IPS-20b (cell line): ENCODE measurements at regions not wholly inside any gene's neighbourhood (a gene's known extent, or its start where the extent isn't known, plus 50 kb on each side); places are given as distances from the start of the nearest gene placed in this dataset.
"Not testable (repeated sequence)": the region's sequence is repeated elsewhere in the genome, so short reads cannot be mapped to it uniquely, and the experiment has no call there.

Experiments
- H3K27ac ChIP-seq: one replicate; pipeline ENCODE4 v1.5.1; 2013; ENCODE audit warnings: low read length
- H3K27me3 ChIP-seq: 2 replicates; pipeline ENCODE4 v1.6.1; 2013; ENCODE audit warnings: mild to moderate bottlenecking, low read length, inconsistent platforms; ENCODE audit not compliant: insufficient read depth
- H3K36me3 ChIP-seq: 2 replicates; pipeline ENCODE4 v1.6.1; 2013; ENCODE audit warnings: low read depth, mild to moderate bottlenecking, inconsistent platforms, low read length, moderate library complexity; ENCODE audit not compliant: insufficient read depth
- H3K4me1 ChIP-seq: 2 replicates; pipeline ENCODE4 v1.6.1; 2013; ENCODE audit warnings: mild to moderate bottlenecking, control low read depth, inconsistent platforms, low read length, moderate library complexity; ENCODE audit not compliant: insufficient read depth
- H3K4me3 ChIP-seq: 2 replicates; pipeline ENCODE4 v1.5.1; 2013; ENCODE audit warnings: mild to moderate bottlenecking, low read length, inconsistent platforms
- H3K9ac ChIP-seq: 2 replicates; pipeline ENCODE4 v1.6.1; 2013; ENCODE audit warnings: low read depth, mild to moderate bottlenecking, inconsistent platforms, low read length, moderate library complexity
- H3K9me3 ChIP-seq: 2 replicates; pipeline ENCODE4 v1.6.1; 2013; ENCODE audit warnings: mild to moderate bottlenecking, low read depth, low read length, inconsistent platforms; ENCODE audit not compliant: insufficient read depth

DNA sequence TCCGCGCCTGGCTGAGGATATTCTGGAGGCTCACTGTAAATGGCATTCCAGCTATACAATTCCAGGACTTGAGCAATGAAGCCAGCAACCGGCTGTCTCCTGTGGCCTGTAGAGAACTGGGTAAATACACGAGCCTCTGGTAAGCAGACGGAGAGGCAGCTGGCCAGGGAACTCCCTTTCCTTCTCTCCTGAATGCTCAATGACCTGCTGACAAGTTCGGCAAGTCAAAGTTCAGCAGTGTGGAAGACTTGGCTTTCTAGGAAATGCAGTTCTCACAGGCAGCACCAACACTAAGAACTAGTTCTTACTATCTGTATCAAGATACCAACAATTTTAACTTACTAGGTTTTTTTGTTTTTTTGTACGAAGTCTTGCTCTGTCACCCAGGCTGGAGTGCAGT lies 232.1 kb upstream of the NUPR2 start:
- H3K27ac ChIP-seq, H3K36me3 ChIP-seq, H3K4me1 ChIP-seq, H3K4me3 ChIP-seq, H3K9ac ChIP-seq, H3K27me3 ChIP-seq: not testable (repeated sequence)
- H3K9me3 ChIP-seq = peaks cover 38% of the 10 kb centered on the region

DNA sequence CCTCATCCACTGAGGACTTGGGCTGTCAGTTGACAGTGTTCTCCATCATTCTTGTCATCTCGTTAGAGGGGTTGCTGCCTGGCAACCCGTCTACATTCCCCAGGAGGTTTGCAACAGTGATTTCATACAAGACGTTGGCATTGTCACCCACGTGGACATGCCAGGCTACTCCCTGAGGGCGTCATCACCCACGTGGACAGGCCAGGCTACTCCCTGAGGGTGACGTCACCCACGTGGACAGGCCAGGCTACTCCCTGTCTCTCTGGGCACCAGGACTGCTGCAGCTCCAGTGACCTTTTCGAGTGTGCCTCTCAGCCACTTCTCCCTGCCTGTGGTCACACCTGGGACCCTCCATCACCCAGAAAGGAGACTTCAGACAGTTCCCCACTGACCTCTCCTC lies 212.1 kb upstream of the NUPR2 start:
- not testable (repeated sequence) for H3K27ac ChIP-seq, H3K27me3 ChIP-seq, H3K4me1 ChIP-seq, H3K9ac ChIP-seq, H3K36me3 ChIP-seq, H3K4me3 ChIP-seq
- H3K9me3 ChIP-seq = peaks cover 39% of the 10 kb centered on the region

DNA sequence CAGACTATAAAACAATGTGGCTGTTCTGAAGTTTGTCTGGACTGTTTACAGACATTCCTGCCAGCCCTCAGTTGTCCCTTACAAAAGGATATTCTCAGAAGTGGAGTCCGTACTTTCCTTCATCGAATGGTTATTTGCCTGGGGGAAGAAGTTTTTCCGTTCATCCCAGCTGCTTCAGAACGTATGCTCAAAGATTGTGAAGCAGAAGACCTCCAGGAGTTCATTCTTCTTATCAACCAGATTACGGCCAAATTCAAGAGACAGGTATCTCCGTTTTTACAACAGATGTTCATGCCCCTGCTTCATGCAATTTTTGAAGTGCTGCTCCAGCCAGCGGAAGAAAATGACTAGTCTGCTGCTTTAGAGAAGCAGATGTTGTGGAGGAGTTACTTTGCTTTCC lies 174.3 kb upstream of the NUPR2 start:
- Histone ChIP-seq H3K27ac (no peak overlapping the region), H3K4me1 (no peaks in the 10 kb centered on the region), H3K9me3 (peaks cover 77% of the 10 kb centered on the region), H3K36me3 (no peaks in the 10 kb centered on the region), H3K9ac (no peak overlapping the region), H3K27me3 (no peaks in the 10 kb centered on the region), H3K4me3 (no peak overlapping the region)

DNA sequence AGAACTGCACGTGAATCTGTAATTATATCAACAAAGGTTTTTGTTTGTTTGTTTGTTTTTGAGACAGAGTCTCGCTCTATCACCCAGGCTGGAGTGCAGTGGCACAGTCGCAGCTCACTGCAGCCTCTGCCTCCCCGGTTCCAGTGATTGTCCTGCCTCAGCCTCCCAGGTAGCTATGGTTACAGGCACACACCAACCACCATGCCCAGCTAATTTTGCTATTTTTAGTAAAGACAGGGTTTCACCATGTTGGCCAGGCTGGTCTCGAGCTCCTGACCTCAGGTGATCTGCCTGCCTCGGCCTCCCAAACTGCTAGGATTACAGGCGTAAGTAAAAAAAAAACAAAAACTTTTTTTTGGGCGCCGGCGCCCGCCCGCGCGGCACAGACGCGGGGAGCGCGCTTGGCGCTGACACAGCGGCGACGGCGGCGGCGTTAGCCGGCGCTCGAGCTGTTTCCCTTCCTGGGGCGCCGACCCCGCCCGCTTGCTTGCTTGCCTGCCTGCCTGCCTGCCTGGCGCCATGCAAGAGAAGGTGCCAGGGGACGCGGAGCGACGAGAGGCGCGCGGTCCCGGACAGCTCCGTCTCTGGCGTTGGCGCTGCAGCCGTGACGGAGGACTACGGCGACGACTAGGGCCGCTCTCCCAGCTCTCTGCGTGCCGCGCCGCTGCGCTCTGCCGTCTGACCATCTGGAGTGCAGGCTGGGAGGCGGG lies 171.4 kb upstream of the NUPR2 start:
- Histone ChIP-seq H3K36me3 (no peaks in the 10 kb centered on the region), H3K4me1 (no peaks in the 10 kb centered on the region), H3K9ac (no peak overlapping the region), H3K4me3 (no peak overlapping the region), H3K9me3 (peaks cover 82% of the 10 kb centered on the region), H3K27me3 (no peaks in the 10 kb centered on the region), H3K27ac (no peak overlapping the region)

DNA sequence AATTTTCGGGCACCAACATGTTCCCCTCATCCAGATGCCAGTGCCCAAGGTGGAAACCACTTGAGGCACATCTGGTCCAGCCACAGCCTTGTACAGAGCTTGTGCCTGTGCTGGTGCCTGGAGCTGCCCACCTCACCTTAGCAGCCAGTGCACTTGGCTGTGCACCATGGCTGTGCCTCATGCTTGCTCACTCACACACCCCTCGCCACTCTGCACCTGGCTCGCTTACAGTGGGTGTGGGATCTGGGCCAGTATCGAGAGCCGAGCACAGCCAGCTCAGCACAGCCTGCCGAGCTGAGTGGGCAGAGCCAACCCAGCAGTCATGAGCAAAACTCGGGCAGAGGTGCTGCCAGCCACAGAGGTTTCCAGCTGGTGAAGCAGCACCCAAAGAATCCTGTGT lies 139.9 kb upstream of the NUPR2 start:
- Histone ChIP-seq H3K9me3 (peaks cover 91% of the 10 kb centered on the region), H3K36me3 (no peaks in the 10 kb centered on the region), H3K27ac (no peak overlapping the region), H3K27me3 (no peaks in the 10 kb centered on the region), H3K4me1 (no peaks in the 10 kb centered on the region), H3K4me3 (no peak overlapping the region), H3K9ac (no peak overlapping the region)

DNA sequence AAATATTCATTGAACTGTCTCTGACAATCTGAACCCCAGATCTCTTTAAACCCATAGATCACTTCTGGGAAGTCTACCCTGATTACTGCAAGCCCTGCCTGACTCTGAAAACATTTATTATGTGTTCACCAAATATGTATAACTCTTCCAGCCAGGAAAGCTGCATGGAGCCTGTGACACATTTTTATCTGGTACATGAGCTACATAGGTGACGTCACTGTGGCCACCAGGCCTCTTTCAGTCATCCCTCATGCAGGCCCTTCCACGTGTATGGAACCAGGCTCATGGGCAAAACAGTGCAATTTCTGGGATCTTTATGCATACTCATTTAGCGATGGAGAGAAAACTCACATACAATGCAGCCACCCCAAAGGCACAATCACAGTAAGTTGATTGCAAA lies 133.9 kb upstream of the NUPR2 start:
- Histone ChIP-seq H3K9ac (no peak overlapping the region), H3K4me3 (no peak overlapping the region), H3K27me3 (no peaks in the 10 kb centered on the region), H3K27ac (no peak overlapping the region), H3K9me3 (peaks cover 93% of the 10 kb centered on the region), H3K4me1 (no peaks in the 10 kb centered on the region), H3K36me3 (no peaks in the 10 kb centered on the region)

DNA sequence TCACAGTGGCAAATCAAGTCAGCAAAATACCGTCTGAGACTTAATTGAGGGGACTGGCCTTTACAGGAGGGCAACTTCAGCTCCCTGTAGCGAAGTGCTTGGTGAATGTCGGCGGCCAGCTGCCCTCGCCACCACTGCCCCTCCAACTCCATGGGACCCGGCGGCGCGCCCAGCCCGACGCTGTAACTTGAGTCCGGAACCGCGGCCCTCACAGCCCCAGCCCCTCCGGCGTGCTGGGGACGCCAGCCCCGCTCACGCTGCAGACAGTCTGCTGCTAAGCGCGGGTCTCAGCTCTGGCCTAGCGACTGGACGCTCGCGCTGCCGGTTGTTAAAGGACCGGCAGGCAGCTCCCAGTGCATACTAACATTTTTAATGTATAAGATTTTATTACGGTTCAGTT lies 113.4 kb upstream of the NUPR2 start:
- Histone ChIP-seq H3K36me3 (no peaks in the 10 kb centered on the region), H3K27me3 (no peaks in the 10 kb centered on the region), H3K4me3 (no peak overlapping the region), H3K9me3 (peaks cover 94% of the 10 kb centered on the region), H3K9ac (no peak overlapping the region), H3K4me1 (no peaks in the 10 kb centered on the region), H3K27ac (no peak overlapping the region)

DNA sequence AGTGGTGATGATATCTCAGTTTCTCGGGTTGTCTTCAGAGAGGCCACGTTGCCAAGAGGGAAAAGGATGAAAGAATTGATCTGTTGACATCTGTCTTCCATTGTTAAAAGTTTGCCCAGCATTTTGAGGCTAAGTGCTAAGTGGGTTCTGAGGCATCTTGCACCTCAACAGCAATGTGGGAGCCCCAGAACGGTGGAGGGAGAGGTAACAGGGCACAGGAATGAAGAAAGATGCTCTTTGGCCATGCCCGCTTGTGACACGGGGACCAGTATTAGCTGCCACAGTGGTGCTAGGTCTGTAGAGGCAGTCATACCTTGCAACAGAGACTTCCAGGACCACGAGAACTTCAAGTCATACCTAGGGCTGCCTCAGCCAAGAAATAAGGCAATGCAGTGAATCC lies 106.6 kb upstream of the NUPR2 start:
- no peaks in the 10 kb centered on the region for H3K36me3 ChIP-seq
- H3K4me1 ChIP-seq = no peaks in the 10 kb centered on the region
- no peak overlapping the region for H3K27ac ChIP-seq
- H3K9me3 ChIP-seq = peaks cover 97% of the 10 kb centered on the region
- no peak overlapping the region for H3K9ac ChIP-seq
- no peak overlapping the region for H3K4me3 ChIP-seq
- no peaks in the 10 kb centered on the region for H3K27me3 ChIP-seq

DNA sequence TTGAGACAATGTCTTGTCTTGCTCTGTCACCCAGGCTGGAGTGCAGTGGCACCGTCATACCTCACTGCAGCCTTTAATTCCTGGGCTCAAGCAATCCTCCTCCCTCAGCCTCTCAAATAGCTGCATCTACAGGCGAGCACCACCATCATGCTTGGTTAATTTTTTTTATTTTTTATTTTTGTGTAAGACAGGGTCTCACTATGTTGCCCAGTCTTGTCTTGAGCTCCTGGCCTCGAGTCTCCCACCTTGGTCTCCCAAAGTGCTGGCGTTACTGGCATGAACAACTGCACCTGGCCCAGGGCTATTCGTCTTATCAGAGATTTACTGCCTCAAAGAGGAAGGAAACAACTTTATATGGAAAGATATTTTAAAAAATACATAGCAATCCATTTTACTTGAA lies 102.8 kb upstream of the NUPR2 start:
- Histone ChIP-seq H3K4me1 (no peaks in the 10 kb centered on the region), H3K27me3 (no peaks in the 10 kb centered on the region), H3K36me3 (no peaks in the 10 kb centered on the region), H3K9ac (no peak overlapping the region), H3K4me3 (no peak overlapping the region), H3K27ac (no peak overlapping the region), H3K9me3 (peaks cover 96% of the 10 kb centered on the region)

DNA sequence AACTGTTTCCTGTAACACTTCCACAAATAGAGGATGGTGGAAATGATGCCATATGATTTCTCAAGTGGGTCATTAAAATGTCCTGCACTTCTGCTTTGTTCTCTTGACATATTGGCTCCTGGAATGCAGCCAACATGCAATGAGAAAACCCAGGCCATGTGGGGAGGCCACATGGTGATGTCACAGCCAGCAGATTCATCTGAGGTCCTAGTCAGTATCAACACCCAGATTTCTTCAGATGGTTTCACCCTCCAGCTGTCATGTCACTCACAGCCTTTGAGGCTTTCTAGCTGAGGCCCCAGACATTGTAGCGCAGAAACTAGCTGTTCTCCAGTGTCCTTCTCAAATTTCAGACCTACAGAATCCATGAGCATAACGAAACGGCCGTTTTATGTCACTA lies 102.3 kb upstream of the NUPR2 start:
- Histone ChIP-seq H3K9me3 (peaks cover 96% of the 10 kb centered on the region), H3K27me3 (no peaks in the 10 kb centered on the region), H3K9ac (no peak overlapping the region), H3K27ac (no peak overlapping the region), H3K4me1 (no peaks in the 10 kb centered on the region), H3K4me3 (no peak overlapping the region), H3K36me3 (no peaks in the 10 kb centered on the region)

DNA sequence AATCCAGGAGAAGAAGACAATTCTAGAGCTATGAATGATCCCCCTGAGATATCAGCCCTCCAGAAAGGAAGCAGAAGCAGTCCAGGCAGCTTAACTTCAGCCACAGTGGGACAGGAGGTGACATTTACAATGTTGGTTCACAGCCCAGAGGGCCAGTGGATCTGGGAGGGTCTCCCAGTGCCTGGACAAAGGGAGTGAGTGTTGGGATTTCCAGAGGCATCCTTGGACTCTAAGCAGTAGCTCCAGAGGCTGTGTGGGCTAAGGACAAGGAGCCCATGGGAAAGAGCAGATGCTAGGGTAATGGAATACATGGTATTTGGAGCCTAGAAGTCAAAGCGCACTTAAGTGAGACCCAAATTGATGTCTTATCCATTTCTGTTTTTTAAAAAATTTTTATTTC lies 97.4 kb upstream of the NUPR2 start:
- Histone ChIP-seq H3K9ac (no peak overlapping the region), H3K27me3 (no peaks in the 10 kb centered on the region), H3K4me3 (no peak overlapping the region; the same call in 1 of the 2 replicates), H3K9me3 (peaks cover 93% of the 10 kb centered on the region), H3K4me1 (no peaks in the 10 kb centered on the region), H3K27ac (no peak overlapping the region), H3K36me3 (no peaks in the 10 kb centered on the region)

DNA sequence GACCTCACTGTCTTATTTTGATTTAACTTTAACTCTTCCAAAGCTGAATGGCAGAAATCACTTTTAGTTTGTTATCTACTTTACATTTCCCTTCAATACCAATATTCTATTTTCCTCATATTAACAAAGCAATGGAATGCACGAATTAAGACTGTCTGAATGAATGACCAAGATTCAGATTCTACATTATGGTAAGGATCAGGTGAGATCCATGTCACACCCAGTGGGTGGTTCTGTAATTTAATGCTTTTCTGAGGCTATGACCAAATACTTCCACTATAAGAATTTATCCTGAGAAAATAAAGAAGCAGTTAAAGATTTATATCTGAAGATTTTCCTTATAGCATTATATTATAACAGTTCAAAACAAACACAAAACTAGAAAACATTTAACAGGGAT lies 90.2 kb upstream of the NUPR2 start:
- H3K36me3 ChIP-seq = no peaks in the 10 kb centered on the region
- H3K4me3 ChIP-seq = no peak overlapping the region
- H3K4me1 ChIP-seq = no peaks in the 10 kb centered on the region
- peaks cover 80% of the 10 kb centered on the region for H3K9me3 ChIP-seq
- H3K27me3 ChIP-seq = no peaks in the 10 kb centered on the region
- H3K9ac ChIP-seq = no peak overlapping the region
- H3K27ac ChIP-seq = no peak overlapping the region
